Sigmoid colon (tissue), 6 donors: ENCODE measurements at regions not wholly inside any gene's neighbourhood (a gene's known extent, or its start where the extent isn't known, plus 50 kb on each side); places are given as distances from the start of the nearest gene placed in this dataset.

Experiments used
- DNase-seq: peaks from one replicate; pipeline ENCODE4 v3.0.0-alpha.2; 2019
- H3K27ac ChIP-seq, 4 donors: fragments of 200-600 bp; sonication (generic); one replicate each; pipeline ENCODE4 v1.5.1; 2016 to 2019; ENCODE audit warnings: mild to moderate bottlenecking in 1 of 4
- H3K27me3 ChIP-seq, 3 donors: fragments of 200-600 bp; sonication (generic); one replicate each; pipeline ENCODE4 v1.5.1; 2019; ENCODE audit warnings: mild to moderate bottlenecking in 1 of 3
- H3K36me3 ChIP-seq, 4 donors: fragments of 200-600 bp; sonication (generic); one replicate each; pipeline ENCODE4 v1.5.1; 2016 to 2019
- H3K4me1 ChIP-seq, 4 donors: fragments of 200-600 bp; sonication (generic); one replicate each; pipeline ENCODE4 v1.5.1; 2017 to 2019
- H3K4me3 ChIP-seq, 4 donors: fragments of 200-600 bp; sonication (generic); one replicate each; pipeline ENCODE4 v1.5.1; 2017 to 2019; ENCODE audit warnings: mild to moderate bottlenecking in 2 of 4, moderate library complexity in 1 of 4
- H3K9me3 ChIP-seq, 4 donors: fragments of 200-600 bp in 3 of 4; sonication (generic) in 3 of 4; one replicate each; pipeline versions ENCODE4 v1.5.1 to v1.6.1; 2013 to 2019
- EP300 ChIP-seq, 4 donors: sonication (generic); formaldehyde crosslinking; IDR thresholded peaks; one replicate each; pipeline ENCODE4 v1.6.1; 2017; ENCODE audit warnings: antibody characterized with exemption in 4 of 4
- POLR2A ChIP-seq, 2 donors: fragments of 450-650 bp; IDR thresholded peaks; one replicate each; pipeline ENCODE4 v1.6.1; 2016; ENCODE audit warnings: antibody characterized with exemption in 2 of 2, mild to moderate bottlenecking in 2 of 2, moderate library complexity in 2 of 2
- POLR2AphosphoS5 ChIP-seq, 4 donors: sonication (generic); formaldehyde crosslinking; IDR thresholded peaks; one replicate each; pipeline ENCODE4 v1.6.1; 2017; ENCODE audit warnings: antibody characterized with exemption in 4 of 4
- WGBS, 2 donors: extraction: QIAGEN DNeasy Blood & Tissue Kit; methylation state at CpG; one replicate each; pipeline ENCODE4 v1.1.7; 2013; 5-methylcytosine and 5-hydroxymethylcytosine counted together
- intact Hi-C: fragments of 100-400 bp; cut with DNase I; formaldehyde crosslinking; loops from one replicate; pipeline ENCODE4 v1.15.1; 2023
- TF ChIP-seq, protein P1 (sequence below), 4 experiments: fragments of 450-650 bp in 3 of 4; fragments of 200-600 bp in 1 of 4; IDR thresholded peaks; one replicate each; pipeline ENCODE4 v1.5.1; 2016 to 2019; ENCODE audit warnings: antibody characterized with exemption in 4 of 4, mild to moderate bottlenecking in 3 of 4, moderate library complexity in 2 of 4
- donor health status: healthy with polysubstance abuse.
- donor health status: healthy.

- TF ChIP-seq POLR2AphosphoS5 (IDR thresholded peaks at IDR 0.05) (no peak), EP300 (IDR thresholded peaks at IDR 0.05) (no peak), POLR2A (IDR thresholded peaks at IDR 0.05) (no peak)
- TF ChIP-seq, protein P1, sequence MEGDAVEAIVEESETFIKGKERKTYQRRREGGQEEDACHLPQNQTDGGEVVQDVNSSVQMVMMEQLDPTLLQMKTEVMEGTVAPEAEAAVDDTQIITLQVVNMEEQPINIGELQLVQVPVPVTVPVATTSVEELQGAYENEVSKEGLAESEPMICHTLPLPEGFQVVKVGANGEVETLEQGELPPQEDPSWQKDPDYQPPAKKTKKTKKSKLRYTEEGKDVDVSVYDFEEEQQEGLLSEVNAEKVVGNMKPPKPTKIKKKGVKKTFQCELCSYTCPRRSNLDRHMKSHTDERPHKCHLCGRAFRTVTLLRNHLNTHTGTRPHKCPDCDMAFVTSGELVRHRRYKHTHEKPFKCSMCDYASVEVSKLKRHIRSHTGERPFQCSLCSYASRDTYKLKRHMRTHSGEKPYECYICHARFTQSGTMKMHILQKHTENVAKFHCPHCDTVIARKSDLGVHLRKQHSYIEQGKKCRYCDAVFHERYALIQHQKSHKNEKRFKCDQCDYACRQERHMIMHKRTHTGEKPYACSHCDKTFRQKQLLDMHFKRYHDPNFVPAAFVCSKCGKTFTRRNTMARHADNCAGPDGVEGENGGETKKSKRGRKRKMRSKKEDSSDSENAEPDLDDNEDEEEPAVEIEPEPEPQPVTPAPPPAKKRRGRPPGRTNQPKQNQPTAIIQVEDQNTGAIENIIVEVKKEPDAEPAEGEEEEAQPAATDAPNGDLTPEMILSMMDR (IDR thresholded peaks at IDR 0.05): no peak
- no peaks in the 10 kb centered on the region for H3K4me1 ChIP-seq
- no peak for DNase-seq
- intact Hi-C loops: no loop called here
- 89 to 90% methylated on average over 8 of the region's 8 CpGs for WGBS, 2 donors
- no peak overlapping the region for H3K27ac ChIP-seq
- no peaks in the 10 kb centered on the region for H3K36me3 ChIP-seq
- no peaks in the 10 kb centered on the region for H3K27me3 ChIP-seq
- H3K4me3 ChIP-seq: no peak overlapping the region
- no peaks in the 10 kb centered on the region for H3K9me3 ChIP-seq
Measured at GRCh38 chr13:29907670-29908069, 57.3 kb upstream of the UBL3 start.

GRCh38 chr13:29906432-29907011 is 56.1 kb upstream of the UBL3 start:
- WGBS, 2 donors: 50 to 81% methylated on average over 6 of the region's 6 CpGs
- no peak for TF ChIP-seq EP300 (IDR thresholded peaks at IDR 0.05)
- TF ChIP-seq, protein P1 (IDR thresholded peaks at IDR 0.05): no peak
- no peak for TF ChIP-seq POLR2A (IDR thresholded peaks at IDR 0.05)
- TF ChIP-seq POLR2AphosphoS5 (IDR thresholded peaks at IDR 0.05): no peak
- DNase-seq: no peak
- H3K9me3 ChIP-seq: no peaks in the 10 kb centered on the region
- H3K4me3 ChIP-seq: no peak overlapping the region
- no peak overlapping the region for H3K27ac ChIP-seq
- H3K4me1 ChIP-seq: no peaks in the 10 kb centered on the region
- intact Hi-C loops: no loop called here
- H3K27me3 ChIP-seq: no peaks in the 10 kb centered on the region
- H3K36me3 ChIP-seq: no peaks in the 10 kb centered on the region

DNA sequence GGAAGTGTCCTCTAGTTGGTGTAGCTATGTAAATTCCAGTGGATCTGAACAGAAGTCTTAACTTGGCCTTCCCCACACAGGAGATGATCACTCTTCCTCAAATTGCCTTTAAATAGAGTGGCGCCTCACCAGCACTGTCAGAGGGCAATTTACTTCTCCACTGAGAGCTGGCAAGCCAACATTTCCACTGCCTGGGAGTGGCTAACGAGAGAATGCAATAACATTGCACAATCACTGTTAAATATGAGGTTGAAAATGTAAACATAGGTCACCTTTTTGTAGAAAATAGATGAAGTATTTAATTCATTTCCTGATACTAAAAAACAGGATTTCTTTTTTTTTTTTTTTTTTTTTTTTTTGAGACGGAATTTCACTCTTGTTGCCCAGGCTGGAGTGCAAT is 55.4 kb upstream of the UBL3 start:
- H3K4me3 ChIP-seq: no peak overlapping the region
- no peaks in the 10 kb centered on the region for H3K27me3 ChIP-seq
- 15 to 66% methylated on average over 3 of the region's 3 CpGs for WGBS, 2 donors
- no peaks in the 10 kb centered on the region for H3K36me3 ChIP-seq
- H3K9me3 ChIP-seq: no peaks in the 10 kb centered on the region
- no peaks in the 10 kb centered on the region for H3K4me1 ChIP-seq
- intact Hi-C loops: no loop called here
- H3K27ac ChIP-seq: peak overlapping the region in 1 of 4 donors; percentile 45
- DNase-seq: no peak
- TF ChIP-seq POLR2A (IDR thresholded peaks at IDR 0.05): peak in 1 of 2 donors; percentile 25
- TF ChIP-seq, protein P1 (IDR thresholded peaks at IDR 0.05): no peak

DNA sequence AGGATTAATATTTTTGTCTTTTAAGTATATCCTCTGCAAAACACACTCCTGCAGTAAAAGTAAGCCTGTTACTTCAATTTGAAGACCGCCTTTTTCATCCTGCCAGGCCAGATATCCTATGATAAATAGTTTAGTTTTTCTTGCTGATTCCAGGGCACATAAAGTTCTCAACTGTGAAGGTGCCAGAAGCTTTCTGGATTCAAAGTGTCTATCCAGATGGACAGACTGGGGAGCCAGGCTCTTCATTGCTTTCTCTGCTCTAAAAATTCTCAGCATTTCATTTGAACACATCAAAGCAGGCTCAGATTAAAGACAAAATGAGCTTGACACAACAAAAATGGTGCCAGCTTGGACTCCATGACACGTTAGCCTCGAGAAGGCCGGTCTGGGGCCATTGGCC is 53.6 kb upstream of the UBL3 start:
- DNase-seq: no peak
- Histone ChIP-seq H3K4me3 (no peak overlapping the region), H3K27ac (peak overlapping the region in 1 of 4 donors; percentile 43), H3K27me3 (no peaks in the 10 kb centered on the region), H3K9me3 (no peaks in the 10 kb centered on the region), H3K36me3 (no peaks in the 10 kb centered on the region), H3K4me1 (no peaks in the 10 kb centered on the region)
- WGBS, 2 donors: 88% methylated on average over 4 of the region's 4 CpGs
- intact Hi-C loops: no loop called here
- TF ChIP-seq POLR2A (IDR thresholded peaks at IDR 0.05): no peak
- TF ChIP-seq EP300 (IDR thresholded peaks at IDR 0.05): no peak
- TF ChIP-seq, protein P1 (IDR thresholded peaks at IDR 0.05): no peak

- TF ChIP-seq POLR2AphosphoS5 (IDR thresholded peaks at IDR 0.05): no peak
- no peak for TF ChIP-seq EP300 (IDR thresholded peaks at IDR 0.05)
- TF ChIP-seq, protein P1 (IDR thresholded peaks at IDR 0.05): no peak
- no peak for TF ChIP-seq POLR2A (IDR thresholded peaks at IDR 0.05)
- Histone ChIP-seq H3K4me1 (no peaks in the 10 kb centered on the region), H3K36me3 (no peaks in the 10 kb centered on the region), H3K9me3 (no peaks in the 10 kb centered on the region), H3K27ac (no peak overlapping the region), H3K27me3 (no peaks in the 10 kb centered on the region), H3K4me3 (no peak overlapping the region)
- intact Hi-C loops: no loop called here
- no peak for DNase-seq
- WGBS, 2 donors: 26 to 70% methylated on average over 3 of the region's 3 CpGs
Measured at GRCh38 chr13:29903543-29903942, 53.1 kb upstream of the UBL3 start.
